Left lobe of liver (tissue), 2 donors: ENCODE measurements at regions not wholly inside any gene's neighbourhood (a gene's known extent, or its start where the extent isn't known, plus 50 kb on each side); places are given as distances from the start of the nearest gene placed in this dataset.
"Not testable (repeated sequence)": the region's sequence is repeated elsewhere in the genome, so short reads cannot be mapped to it uniquely, and the experiment has no call there.

Experiments used
- ATAC-seq: fragments of 200-7000 bp; cut with Tn5 transposase; one replicate; pipeline ENCODE4 v1.9.1; 2020; ENCODE audit warnings: mild to moderate bottlenecking, moderate library complexity
- DNase-seq: peaks from one replicate; pipeline ENCODE4 v3.0.0-alpha.2; 2020; ENCODE audit warnings: low spot score
- donor health status: DM: no; HTN: no; CAD: no; lungs with moderate emphysema.
- donor health status: DM: no; HTN: yes; CAD: no.

DNA sequence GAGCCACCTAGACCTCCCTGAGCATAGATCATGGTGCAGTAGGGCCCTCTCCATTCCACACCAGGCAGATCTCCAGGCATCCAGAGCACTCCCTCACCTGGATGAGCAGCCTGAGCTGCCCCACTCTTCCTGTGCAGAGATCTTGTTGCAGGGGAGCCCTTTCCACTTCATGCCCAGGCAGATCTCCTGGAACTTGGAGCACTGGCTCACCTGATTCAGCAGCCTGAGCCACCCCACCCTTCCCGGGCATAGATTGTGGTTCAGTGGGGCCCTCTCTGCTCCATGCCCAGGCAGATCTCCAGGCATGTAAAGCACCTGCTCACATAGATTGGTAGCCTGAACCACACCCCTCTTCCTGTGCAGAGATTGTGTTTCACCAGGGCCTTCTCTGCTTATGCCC is 78.0 kb downstream of the SEC16B start:
- DNase-seq = no peak
- no peak for ATAC-seq

DNA sequence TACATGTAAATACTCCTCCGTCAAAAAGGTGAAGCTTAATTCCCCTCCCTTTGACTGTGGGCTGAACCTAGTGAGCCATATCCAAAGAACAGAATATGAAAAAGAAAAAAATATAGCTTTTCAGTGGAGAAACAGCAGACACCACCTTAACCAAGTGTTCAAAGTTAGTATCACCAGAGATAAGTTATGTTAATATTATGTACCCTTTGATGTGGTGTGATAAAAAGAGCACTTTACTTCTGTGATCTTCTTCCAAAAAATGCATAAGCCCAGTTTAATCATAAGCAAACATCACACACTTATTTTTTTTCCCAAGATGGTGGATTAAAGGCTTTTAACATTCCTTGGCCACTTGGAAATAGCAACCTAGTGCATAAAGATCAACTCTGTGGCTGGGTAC is 79.4 kb downstream of the SEC16B start:
- no peak for DNase-seq

DNA sequence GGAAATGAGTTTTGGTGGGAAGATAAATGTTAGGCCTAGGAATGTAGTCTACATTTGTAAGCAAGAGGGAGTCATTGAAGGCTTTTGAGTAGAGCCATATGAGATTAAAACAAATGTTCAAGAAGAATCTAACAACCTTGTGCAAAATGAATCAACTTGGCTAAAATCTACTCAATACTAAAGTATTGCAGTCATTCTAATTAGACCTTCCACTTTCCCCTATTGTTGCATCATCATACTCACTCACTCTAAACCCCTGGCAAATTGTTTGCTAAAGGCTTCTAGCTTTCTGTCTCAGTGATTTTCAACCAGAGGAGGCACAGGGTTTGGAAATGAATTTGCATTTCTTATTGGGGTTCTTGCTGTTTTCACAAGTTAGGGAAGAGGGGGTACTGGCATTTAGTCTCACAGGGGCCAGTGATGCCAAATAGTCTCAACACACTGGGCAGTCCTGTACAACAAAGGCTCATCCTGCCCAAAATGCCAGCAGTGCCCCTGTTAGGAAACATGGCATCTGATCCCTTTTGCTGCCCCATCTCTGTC is 85.3 kb downstream of the SEC16B start:
- ATAC-seq (no peak), DNase-seq (no peak)

More for the DNA sequence above, 79.4 kb downstream of the SEC16B start:
- ATAC-seq = no peak

DNA sequence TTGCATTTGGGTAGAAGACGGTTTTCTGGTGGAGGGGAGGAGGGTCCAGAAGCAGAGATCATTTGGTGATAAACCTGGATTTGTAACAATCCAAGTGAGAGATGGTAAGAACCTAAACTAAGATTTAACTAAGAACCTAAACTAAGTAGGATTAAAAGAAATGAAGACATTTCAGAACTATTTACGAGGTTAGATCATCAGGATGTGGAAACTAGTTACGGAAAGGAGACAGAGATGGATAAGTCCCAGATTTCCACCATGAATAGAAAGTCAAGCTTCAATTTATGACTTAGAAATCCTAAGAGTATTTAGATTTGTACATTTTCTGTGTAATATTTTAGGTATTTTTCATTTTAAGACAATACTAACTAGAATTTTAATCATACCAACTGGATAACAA is 86.3 kb downstream of the SEC16B start:
- ATAC-seq (no peak), DNase-seq (no peak)

DNA sequence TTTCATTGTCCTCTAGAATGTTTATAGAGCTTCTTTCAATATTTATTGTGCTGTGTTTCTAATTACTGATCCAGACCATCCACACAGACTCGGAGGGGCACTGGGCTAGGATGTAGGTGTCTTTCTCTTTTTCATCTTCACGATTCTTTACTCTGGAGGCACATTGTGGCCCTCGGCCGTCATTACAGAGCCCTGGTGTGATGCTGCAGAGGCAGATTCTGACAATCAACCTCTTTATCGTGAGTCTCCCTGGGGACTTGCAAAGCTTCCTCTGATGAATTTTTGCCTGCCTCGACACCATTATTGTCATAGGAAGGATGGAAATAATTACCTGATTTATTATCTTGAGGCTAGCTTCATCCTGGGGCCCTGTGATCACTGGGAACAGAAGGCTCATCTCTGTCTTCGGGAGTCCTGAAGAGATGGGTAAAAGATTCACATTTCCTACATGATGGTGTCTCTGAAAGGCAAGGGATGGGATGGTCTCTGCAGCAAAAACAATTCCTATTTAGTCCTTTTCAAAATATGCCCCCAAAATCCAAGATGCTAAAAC is 89.4 kb downstream of the SEC16B start:
- ATAC-seq = no peak
- DNase-seq = no peak

DNA sequence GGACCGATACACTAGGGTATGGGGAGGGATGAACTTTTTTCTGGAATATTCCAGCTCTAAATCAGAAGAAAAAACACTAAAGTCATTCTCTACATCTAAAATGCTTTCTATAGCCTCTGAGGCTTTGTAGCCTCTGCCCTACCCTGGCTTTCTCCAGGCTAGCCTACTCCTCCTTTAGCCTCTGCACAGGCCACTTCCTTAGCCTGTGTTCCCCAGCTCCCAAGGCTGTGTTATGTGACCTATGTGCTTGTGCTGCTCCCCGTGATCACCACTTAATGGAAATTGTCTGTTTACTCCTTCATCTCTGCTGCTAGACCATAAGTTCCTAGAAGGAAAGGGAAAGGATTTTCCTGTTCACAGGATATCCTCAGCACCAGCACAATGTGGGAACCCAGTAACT is 92.8 kb downstream of the SEC16B start:
- ATAC-seq (peak; percentile 19), DNase-seq (no peak)

DNA sequence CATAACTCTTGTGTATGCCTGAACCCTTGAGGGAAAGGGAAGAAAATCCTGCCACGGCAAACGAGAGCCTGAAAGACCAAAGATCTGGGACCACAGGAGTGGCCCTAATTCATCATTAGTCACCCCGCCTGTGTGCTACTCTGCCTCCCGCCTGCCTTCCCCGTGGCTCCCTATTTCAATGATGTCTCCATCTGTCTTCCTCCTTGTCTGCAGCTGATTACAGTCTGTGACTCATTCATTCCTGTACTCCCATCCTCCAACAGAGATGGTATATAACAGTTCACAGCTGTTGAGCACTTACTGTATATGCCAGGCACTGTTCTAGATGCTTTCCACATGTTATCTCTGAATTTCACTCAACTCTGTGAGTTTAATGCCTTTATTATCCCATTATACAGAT is 96.6 kb downstream of the SEC16B start:
- DNase-seq (no peak), ATAC-seq (no peak)

DNA sequence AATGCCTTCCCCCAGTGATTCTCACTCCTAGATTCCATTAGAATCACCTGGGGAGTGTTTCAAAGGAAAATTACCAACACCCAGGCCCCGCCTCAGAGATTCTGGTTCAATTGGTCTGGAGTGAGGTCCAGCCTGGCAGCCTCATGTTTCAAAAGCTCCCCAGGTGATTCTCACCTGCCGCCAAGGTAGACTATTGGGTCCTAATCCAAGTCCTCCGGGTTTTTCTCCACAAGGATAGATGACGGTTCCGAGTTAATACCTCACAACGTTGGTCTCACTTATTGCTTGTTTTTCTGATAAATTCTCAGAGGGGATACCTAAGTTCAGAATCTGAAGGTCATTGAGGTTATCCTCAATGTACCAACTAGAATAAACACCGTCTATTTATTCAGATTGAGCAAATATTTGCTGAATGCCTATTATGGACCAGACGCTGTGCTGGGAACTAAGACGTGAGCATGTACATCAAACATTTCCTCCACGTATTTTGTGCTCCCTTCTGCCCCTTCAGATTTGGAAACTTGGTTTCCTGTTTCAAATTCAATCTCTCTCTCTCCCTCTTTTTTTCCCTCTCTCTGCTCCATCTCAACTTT is 97.5 kb downstream of the SEC16B start:
- ATAC-seq = peak; percentile 45

DNA sequence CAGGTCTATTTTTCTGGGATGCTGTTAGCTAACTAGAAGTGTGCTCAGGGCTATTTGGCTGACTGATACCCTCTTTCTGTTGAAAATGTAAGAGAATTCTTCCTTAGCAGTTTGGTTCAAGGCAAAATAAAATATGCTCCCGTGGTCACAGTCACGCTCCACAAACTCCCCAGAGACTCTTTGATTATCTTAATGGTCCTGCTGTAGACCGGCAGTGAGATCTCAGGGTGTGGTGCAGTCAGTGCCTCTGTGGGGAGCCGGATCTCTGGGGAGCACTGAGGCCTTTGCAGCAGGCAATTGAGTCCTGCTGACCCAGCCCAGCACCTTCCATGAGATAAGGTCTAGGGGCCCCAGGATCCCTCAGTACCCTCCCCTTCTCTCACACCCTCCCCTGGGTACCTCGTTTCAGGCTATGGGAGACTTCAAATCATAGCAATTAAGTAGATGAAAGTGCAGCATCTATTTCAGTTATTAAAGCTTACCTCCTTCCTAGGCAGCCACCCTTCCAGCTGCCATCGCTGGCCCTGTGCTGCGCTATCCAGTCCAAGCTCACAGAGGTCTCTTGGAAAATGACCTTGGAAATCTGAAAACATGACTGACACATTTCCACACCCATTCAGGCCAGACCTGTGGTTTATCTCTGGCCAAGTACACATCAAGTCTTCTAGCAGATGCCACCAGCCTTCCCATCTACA is 98.1 kb downstream of the SEC16B start:
- ATAC-seq (no peak), DNase-seq (no peak)

More for the DNA sequence above, 97.5 kb downstream of the SEC16B start:
- DNase-seq = no peak

DNA sequence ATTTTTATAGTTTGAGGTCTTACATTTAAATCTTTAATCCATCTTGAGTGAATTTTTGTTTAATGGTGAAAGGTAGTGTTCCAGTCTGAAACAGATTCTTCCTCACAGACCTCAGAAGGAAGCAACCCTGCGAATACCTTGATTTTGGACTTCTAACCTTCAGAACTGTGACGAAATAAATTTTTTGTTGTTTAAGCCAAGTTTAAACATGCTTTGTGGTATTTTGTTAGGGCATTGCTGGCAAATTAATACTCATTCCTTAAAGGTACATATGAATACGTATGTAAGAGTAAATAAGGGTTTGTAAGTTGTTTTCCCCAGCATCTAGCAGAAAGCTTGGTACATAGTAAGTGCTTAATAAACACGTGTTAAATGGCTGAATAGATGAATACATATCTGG is 100.3 kb downstream of the SEC16B start:
- DNase-seq (no peak), ATAC-seq (no peak)

DNA sequence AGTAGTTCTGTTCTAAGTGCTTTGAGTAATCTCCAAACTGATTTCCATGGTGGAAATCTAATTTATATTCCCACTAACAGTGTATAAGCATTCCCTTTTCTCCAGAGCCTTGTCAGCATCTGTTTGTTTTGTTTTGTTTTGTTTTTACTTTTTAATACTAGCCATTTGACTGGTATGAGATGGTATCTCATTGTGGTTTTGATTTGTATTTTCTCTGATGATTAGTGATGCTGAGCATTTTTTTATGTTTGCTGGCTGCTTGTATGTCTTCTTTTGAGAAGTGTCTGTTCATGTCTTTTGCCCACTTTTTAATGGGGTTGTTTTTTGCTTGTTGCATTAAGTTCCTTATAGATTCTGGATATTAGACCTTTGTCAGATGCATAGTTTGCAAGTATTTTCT is 100.8 kb downstream of the SEC16B start:
- not testable (repeated sequence) for DNase-seq, ATAC-seq

DNA sequence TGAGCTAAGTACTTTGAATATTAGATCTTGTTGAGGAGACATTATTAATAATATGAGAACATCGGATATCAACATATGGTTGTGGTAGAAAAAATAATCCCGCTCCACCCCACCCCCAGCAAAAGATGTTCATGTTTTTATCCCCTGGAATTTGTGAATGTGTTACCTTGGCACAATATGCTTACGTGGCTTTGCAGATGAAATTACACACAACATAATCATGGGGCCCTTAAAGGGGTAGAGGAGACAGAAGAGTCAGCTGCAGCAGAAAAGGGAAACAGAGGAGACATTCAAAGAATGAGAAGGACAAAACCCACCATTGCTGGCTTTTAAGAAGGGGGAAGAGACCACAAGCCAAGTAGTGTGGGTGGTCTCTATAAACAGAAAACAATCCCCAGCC is 104.1 kb downstream of the SEC16B start:
- ATAC-seq (no peak), DNase-seq (no peak)

DNA sequence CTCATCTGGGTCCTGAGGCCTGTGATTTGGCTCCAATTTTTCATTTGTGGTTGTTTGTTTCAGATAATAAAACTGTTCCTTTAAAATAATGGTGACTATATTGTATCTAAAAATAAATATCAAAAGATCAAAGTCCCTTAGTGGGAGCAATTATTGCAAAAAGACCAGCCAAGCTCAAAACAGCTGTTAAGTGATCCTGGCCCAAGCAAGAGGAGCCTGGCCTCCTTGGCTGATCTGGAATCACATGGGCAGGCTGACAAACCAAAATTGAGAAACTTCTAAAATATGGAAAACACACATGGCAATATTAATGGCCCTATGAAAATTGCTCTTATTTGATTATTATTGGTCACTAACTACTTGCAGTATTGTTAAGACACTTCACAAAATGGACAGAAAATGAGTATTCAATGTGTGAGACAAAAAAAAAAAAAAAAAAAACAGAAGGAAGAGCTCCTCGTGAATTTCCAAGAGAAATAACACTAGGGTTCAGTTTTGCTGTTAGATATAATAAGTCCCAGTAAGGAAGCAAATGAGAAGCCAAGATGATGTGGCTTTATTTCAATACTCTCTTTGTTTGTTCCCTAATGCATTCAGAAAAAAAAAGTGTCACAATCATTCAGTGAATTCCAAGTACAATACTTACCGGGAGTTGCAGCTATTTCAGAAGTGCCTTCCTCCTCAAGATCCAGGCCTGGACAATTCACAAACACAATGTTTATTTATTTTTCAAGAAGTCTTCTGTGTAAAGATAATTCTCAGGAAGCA is 105.1 kb downstream of the SEC16B start:
- ATAC-seq (no peak), DNase-seq (no peak)

DNA sequence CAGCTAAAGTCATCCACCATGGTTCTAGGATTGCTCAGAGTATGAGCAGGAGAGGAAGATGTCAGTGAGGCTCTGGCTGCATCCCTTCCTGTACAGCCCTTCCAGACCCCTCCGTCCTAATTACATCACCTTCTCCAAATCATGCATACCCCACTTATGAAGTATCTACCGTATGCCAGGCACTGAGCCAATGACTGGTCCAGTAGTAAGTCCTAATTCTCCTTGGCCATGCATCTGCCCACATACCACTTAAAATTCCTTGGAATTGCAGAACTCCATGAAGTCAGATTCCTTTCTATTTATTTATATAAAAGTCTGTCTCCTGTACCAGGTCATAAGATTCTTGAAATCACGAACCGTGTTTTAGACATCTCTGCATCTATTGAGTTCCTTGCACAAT is 106.1 kb downstream of the SEC16B start:
- DNase-seq (no peak), ATAC-seq (no peak)

DNA sequence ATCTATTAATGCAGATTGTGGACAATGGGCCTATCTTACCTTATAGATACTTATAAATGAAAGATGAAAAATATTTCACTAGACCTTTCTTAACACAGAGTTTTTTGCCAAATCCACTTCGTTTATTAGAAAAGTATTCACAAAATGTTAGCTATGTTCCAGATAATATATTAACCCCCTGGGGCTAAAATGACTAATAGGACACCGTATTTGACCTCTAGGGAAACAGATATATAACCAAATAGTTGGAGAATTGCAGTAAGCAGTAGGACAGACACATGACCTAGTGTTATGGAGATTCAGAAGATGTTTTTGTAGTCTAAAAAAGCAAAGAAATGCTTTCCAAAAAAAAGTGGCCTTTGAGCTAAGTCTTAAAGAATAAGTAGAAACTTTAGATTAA is 106.9 kb downstream of the SEC16B start:
- DNase-seq = no peak
- ATAC-seq = no peak

DNA sequence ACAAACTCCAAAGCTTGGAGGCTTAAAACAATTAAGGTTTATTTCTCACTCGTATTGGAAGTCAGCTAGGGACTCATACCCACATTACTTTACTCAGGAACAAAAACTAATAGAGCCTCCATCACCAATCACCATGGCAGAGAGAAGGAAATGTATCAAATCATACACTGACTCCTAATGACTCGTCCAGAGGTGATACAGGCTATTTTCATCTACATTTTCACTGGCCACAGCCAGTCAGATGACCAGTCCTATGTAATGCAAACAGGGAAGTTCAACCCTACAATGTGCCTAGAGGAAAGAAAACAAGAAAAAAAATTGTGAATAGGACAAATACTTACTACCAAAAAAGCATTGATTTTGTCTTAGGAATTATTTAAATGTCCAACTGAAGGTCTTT is 110.3 kb downstream of the SEC16B start:
- no peak for DNase-seq
- no peak for ATAC-seq

DNA sequence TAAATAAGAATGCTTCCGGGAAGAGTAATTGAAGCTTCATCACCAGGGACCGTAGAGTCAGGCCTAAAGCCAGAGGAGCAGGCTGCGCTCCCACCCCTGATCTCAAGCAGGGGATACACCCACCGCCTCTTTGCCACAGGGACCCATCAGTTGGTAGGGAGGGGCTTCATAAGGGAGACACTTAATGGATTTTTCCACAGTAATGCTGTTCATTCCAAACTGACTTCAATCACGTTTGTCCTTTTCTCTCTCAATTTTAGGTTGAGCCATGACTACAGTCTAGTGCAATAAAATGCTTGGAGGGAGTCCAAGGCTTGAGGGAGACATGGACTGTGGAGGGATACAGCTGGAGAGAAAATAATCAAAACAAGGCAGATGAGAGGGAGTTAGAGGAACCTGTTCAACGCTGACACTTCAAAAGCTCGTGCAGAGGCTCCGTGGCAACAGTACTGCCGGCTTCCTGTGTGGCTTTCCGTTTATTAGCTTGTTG is 111.5 kb downstream of the SEC16B start:
- ATAC-seq (no peak), DNase-seq (no peak)

DNA sequence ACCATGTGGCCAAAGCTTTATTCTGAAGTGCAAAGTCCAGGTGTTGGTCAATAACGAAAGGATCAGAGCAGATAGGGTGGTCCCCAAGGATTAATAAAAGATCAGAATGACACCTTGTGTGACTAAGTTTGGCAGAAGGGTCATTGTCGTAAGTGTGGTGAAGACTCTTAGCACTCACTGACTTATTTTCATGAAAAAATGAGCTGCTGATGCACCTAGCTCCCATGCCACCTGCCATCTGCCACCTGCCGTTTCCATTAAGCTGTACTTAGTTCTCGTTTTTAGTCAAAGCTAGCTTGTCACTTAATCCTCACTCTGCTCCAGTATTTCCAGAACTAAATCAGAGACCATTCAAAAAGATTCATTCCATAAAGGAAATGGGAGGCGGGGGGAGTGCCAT is 112.6 kb downstream of the SEC16B start:
- ATAC-seq (no peak), DNase-seq (no peak)

DNA sequence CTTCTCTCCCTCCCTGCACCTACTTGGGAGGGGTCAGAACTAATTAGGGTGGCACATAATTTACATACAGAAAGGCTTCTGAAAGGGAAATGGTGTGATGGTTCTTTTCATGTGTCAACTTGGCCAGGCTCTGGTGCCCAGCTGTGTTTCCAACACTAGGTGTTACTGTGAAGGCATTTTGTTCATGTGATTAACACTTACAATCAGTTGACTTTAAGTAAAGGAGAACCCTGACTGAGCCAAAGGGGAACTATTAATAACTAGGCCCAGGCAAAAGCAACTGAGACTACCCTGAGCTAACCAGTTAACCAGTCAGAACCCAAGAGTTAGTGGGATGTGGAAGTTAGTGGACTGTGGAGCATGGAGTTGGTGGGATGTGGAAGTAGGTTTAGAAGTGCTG is 114.9 kb downstream of the SEC16B start:
- no peak for DNase-seq
- no peak for ATAC-seq

DNA sequence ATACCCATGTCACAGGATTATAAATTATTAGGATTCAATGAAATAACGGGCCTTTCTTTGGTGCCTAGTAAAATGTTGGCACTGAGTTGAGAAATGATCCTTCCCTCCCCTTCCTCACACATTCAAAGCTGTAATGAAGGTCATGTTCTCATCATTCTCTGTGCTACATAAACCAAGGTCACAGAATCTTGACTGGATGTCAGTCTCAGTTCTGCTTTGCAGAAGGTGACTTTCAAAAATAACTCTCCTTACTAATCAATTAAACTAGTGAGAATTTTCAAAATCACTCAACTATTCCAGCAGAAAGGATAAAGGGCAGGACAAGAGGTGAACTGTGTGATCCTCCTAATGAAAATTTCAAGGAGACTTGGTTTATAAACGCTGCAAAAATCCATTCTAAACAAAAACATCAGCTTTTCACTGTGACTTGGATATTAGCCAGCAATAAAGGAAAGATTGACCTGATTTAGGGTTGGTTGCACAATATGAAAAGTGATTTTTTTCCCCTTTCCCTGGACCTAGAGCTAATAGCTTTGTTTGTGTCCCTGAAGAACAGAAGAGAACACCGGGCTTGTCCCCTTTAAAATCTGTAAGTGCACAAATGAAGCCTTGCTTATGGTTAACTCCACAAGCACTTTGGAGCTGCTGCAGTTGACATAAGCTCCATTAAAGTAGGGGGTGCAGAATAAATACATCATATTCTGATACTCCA is 120.1 kb downstream of the SEC16B start:
- ATAC-seq = no peak
- no peak for DNase-seq

DNA sequence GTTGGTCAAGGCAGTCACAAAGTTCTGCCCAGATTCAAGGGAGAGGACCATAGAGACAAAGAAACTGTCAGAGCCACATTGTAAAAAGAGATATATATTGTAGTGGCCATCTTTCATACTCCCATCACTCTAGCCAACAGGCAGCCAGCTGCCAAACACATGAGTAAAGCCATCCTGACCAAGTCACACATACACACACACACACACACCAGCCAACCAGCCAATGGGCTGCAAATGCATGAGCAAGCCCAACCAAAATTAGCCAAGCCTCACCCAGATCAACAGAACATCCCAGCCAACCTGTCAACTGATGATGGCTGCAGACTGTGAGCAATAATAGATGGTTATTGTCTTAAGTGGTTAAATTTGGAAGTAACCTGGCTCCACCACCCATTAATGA is 120.7 kb downstream of the SEC16B start:
- DNase-seq (no peak), ATAC-seq (no peak)
